Bronchial epithelial cell (primary cell): ENCODE measurements at regions not wholly inside any gene's neighbourhood (a gene's known extent, or its start where the extent isn't known, plus 50 kb on each side); places are given as distances from the start of the nearest gene placed in this dataset.

Experiments
- DNase-seq: peaks from one replicate; pipeline ENCODE4 v3.0.0-alpha.2; 2010; ENCODE audit warnings: low read depth
- FAIRE-seq: peaks from 2 replicates; lab custom pipeline; 2011; peaks lifted over from hg19 to GRCh38; lab: Jason Lieb, UNC
- H3K27me3 ChIP-seq: 2 replicates; pipeline ENCODE4 v1.5.1; 2011; ENCODE audit warnings: low read length; ENCODE audit not compliant: control insufficient read depth, insufficient read depth
- H3K36me3 ChIP-seq: 2 replicates; pipeline ENCODE4 v1.5.1; 2011; ENCODE audit warnings: low read length; ENCODE audit not compliant: control insufficient read depth, insufficient read depth
- H3K4me3 ChIP-seq: 2 replicates; pipeline ENCODE4 v1.5.1; 2011; ENCODE audit warnings: mild to moderate bottlenecking, low read depth, low read length, control low read depth
- TF ChIP-seq, protein P1 (sequence below): IDR thresholded peaks from 2 replicates; pipeline ENCODE4 v1.5.1; 2011; ENCODE audit warnings: mild to moderate bottlenecking, moderate library complexity, low read length, control low read depth, inconsistent platforms; ENCODE audit not compliant: insufficient read depth, severe bottlenecking

DNA sequence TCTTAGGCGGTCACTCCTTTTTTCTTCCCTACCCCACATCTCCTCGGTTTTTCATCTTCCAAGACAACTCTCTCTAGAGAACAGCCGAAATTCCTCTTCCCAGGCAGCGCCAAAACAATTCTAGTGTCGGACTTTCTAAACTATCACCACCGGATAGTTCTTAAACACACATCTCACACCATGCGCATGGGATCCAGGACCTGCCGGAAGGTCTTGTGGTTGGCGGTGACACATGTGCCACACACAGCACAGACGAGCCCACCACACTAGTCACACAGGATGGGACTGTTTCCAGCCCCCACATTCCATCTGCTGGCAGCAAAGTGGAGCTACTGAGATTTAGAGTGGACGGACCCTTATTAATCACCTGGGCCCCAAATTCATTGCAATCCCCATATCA, 614.9 kb upstream of the CADM1 start:
- FAIRE-seq (no peak), DNase-seq (no peak)
- no peak overlapping the region for H3K4me3 ChIP-seq
- H3K36me3 ChIP-seq: no peaks in the 10 kb centered on the region
- TF ChIP-seq, protein P1, sequence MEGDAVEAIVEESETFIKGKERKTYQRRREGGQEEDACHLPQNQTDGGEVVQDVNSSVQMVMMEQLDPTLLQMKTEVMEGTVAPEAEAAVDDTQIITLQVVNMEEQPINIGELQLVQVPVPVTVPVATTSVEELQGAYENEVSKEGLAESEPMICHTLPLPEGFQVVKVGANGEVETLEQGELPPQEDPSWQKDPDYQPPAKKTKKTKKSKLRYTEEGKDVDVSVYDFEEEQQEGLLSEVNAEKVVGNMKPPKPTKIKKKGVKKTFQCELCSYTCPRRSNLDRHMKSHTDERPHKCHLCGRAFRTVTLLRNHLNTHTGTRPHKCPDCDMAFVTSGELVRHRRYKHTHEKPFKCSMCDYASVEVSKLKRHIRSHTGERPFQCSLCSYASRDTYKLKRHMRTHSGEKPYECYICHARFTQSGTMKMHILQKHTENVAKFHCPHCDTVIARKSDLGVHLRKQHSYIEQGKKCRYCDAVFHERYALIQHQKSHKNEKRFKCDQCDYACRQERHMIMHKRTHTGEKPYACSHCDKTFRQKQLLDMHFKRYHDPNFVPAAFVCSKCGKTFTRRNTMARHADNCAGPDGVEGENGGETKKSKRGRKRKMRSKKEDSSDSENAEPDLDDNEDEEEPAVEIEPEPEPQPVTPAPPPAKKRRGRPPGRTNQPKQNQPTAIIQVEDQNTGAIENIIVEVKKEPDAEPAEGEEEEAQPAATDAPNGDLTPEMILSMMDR: no peak
- no peaks in the 10 kb centered on the region for H3K27me3 ChIP-seq

DNA sequence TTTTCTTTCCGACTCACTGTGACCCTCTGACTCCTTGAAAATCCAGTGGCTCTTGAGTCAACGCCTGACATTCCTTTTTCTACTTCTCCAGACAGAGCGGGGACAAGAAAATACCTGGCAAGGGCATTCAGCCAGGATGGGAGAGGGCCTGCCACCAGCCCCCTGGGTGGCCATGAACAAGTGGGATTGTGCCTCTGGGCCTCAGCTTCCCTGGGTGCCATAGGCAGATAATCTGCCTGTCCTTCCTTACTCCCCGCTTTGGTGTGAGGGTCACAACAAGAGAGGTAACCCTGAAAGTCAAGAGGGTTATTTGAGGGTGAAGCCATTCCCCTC, 613.9 kb upstream of the CADM1 start:
- no peak for FAIRE-seq
- DNase-seq: no peak
- TF ChIP-seq, protein P1: no peak
- Histone ChIP-seq H3K4me3 (no peak overlapping the region), H3K36me3 (no peaks in the 10 kb centered on the region), H3K27me3 (no peaks in the 10 kb centered on the region)

DNA sequence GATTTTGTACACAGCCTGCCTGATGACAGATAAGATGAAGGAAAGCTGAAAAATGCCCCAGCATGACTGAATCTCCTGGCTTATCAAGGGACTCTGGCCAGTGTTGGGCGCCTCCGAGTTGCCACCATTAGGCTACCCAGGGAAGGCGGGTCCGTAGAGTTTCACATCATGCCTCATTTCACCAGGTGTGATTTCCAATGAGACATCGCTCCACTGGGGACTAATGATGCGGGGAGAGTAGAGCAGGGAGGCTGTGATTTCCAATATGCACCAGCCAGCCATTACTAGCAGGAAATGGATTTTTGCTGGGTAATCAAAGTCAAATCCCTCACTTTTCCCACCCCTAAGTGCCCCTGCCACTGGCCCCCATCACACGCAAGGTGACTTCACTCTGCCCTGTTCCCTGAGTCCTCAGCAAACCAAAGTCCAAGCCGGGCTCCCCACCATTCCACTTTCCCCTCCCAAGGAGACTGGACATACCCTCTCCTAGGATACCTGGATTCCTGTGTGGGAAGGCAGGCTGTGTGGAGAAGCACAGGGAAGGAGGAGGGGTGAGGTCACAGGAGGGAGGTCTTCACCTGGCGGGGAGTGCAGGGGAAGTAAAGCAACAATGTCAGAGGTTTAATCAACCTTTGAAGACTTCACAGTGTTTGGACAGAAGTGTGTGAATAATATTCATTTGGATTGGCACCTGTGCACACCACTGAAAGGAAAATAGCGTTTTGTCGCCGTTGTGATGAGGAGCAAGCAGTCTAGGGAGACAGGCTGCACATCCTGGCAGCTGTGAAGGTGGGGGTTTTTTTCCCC, 613.3 kb upstream of the CADM1 start:
- no peak for FAIRE-seq
- TF ChIP-seq, protein P1: no peak

DNA sequence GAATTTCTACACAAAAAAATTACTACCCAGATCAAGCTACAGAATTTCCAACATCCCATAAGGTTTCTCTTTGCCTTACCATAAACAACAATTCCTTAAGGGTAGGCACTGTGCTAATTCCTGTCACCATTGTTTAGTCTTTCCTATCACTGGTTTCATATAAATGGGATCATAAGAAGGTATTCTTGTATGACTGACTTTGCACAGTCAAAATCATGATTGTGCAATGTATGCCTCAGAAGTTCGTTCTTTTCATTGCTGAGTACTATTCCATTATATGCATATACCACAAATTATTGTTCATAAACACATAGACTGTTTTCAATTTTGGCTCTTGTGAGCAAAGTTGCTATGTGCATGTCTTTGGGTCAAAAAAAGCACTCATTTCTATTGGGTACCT, 611.6 kb upstream of the CADM1 start:
- Histone ChIP-seq H3K27me3 (no peaks in the 10 kb centered on the region), H3K36me3 (no peaks in the 10 kb centered on the region), H3K4me3 (no peak overlapping the region)
- FAIRE-seq (no peak), DNase-seq (no peak)
- TF ChIP-seq, protein P1: no peak

More for the DNA sequence above, 613.3 kb upstream of the CADM1 start:
- no peak for DNase-seq
- H3K36me3 ChIP-seq: no peaks in the 10 kb centered on the region
- no peak overlapping the region for H3K4me3 ChIP-seq
- no peaks in the 10 kb centered on the region for H3K27me3 ChIP-seq

DNA sequence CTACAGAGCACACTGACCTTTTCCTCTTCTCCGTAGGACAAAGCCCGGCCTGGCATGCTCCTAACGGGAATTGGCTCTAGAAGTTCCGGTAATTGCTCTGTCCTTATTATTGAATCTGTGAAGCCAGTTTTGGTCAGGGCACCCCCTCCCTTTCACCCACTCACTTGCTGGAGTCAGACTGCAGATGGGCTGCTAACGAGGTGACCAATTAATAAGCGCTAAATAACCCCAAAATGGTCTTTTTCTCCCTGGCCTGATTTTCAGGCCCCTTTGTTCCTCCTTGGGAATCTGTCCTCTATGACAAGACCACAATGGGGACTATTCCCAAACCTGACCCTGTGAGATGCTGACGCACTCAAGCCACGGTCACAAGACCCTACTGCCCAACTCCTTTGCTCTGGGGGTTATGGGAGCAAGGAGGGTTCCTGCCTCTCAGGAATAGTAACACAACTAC, 610.0 kb upstream of the CADM1 start:
- Histone ChIP-seq H3K4me3 (no peak overlapping the region), H3K36me3 (no peaks in the 10 kb centered on the region), H3K27me3 (no peaks in the 10 kb centered on the region)
- FAIRE-seq: no peak
- TF ChIP-seq, protein P1: no peak
- no peak for DNase-seq
